ENCODE measurements at regions not wholly inside any gene's neighbourhood (a gene's known extent, or its start where the extent isn't known, plus 50 kb on each side); places are given as distances from the start of the nearest gene placed in this dataset.
"Not testable (repeated sequence)": the region's sequence is repeated elsewhere in the genome, so short reads cannot be mapped to it uniquely, and the experiment has no call there.

DNA sequence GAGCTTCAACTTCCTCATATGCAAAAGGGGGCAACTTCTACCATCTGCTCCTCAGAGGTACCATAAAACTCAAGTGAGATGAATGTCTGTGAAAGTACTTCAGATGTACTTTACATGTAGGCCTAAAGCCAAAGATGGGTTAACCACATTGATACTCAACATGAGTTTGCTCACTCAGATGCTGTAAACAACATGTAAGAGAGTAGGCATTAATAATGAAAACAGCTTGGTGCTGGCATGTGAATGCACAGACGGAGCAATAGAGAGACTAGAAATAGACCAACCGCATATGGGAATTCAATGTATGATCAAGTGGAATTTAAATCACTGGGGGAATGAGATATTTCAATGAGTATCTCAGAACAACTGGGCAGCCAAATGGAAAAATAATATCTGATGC is 143.8 kb upstream of the CDYL start:
- no TSS peak for BruUV-seq (replicated peaks)
- H3K4me1 ChIP-seq (replicated peaks in 1 of 2; ENCODE audit: control insufficient read depth in 2 of 2, insufficient read depth in 2 of 2, low read length in 2 of 2), result peaks cover 3 to 9% of the 10 kb centered on the region in 2 experiments; a peak in 4 of 5 replicates
- FAIRE-seq, result no peak
- no peaks in the 10 kb centered on the region for H3K27me3 ChIP-seq (ENCODE audit: control insufficient read depth in 2 of 2, insufficient read depth in 2 of 2, low read length in 2 of 2)
- intact Hi-C loops (cut with micrococcal nuclease), result no loop called here
- no peak overlapping the region for H3K9ac ChIP-seq (ENCODE audit: insufficient read depth in 1 of 2, low read depth in 2 of 2, low read length in 2 of 2)
- no peak overlapping the region for H2AFZ ChIP-seq (ENCODE audit: low read depth, low read length)
- ChIA-PET POLR2A (interaction anchor here (1.8 kb wide), 1 partner anchor 25 kb away, joined by 3 read pairs; no protein-coding TSS in a partner anchor), CTCF (ENCODE audit: low intra/inter-chr PET ratio) (no interaction called here)
- in situ Hi-C loops (cut with MboI), result no loop called here
- no peaks in the 10 kb centered on the region for H3K9me1 ChIP-seq (ENCODE audit: control insufficient read depth, insufficient read depth, low read length)
- no peak overlapping the region for H3K4me2 ChIP-seq (ENCODE audit: insufficient read depth, low read length)
- DNase-seq (ENCODE audit: extremely low read depth in 1 of 4, low spot score in 3 of 4), result no peak
- peaks cover 7% of the 10 kb centered on the region; the same call in 1 of the 2 replicates for H3K9me3 ChIP-seq (replicated peaks; ENCODE audit: control insufficient read depth, insufficient read depth, low read depth, low read length)
- H3K27ac ChIP-seq (ENCODE audit: extremely low read depth, low read depth, low read length), result no peak overlapping the region
- H3K4me3 ChIP-seq, result no peak overlapping the region
- H4K20me1 ChIP-seq (replicated peaks; ENCODE audit: control insufficient read depth, insufficient read depth, low read length), result no peaks in the 10 kb centered on the region
- no peaks in the 10 kb centered on the region for H3K36me3 ChIP-seq (ENCODE audit: control insufficient read depth, insufficient read depth, low read length)
- no peak for ATAC-seq
- no peaks in the 10 kb centered on the region for H3K79me2 ChIP-seq (ENCODE audit: control insufficient read depth, insufficient read depth, low read length)
- TF ChIP-seq ZNF140 (CRISPR knock-in tag; IDR thresholded peaks at IDR 0.05), result no peak
- no peak for TF ChIP-seq CREM (IDR thresholded peaks at IDR 0.05; ENCODE audit: low read depth)
- no peak for TF ChIP-seq TGIF2 (CRISPR knock-in tag; IDR thresholded peaks at IDR 0.05)
- no peak for TF ChIP-seq SMAD2 (IDR thresholded peaks at IDR 0.05; ENCODE audit: low read depth, low read length)
- no peak for TF ChIP-seq ZNF717 (CRISPR knock-in tag; IDR thresholded peaks at IDR 0.05)
- 55% methylated on average over 2 of the region's 2 CpGs for WGBS (ENCODE audit: insufficient coverage, low coverage, missing lambda C conversion rate)

DNA sequence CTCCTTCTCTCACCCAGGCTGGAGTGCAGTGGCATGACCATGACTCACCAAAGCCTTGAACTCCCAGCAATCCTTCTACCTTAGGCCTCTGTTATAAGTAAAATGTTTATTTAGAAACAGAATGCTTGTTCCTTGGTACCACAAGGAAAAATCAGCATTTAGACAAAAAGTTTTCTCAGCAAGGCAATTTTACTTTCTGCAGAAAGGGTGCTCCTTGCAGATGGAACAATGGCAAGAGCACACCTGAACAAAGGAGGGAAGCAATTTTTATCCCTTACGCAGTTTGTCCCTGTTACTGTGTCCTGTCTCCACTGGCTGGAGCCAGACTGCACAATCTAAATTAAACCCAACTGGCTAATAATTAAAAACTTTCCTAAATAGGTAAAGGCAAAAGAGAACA is 146.4 kb upstream of the CDYL start:
- H4K20me1 ChIP-seq (replicated peaks; ENCODE audit: control insufficient read depth, insufficient read depth, low read length); ATAC-seq; H3K4me1 ChIP-seq (replicated peaks in 1 of 2; ENCODE audit: control insufficient read depth in 2 of 2, insufficient read depth in 2 of 2, low read length in 2 of 2); H3K79me2 ChIP-seq (ENCODE audit: control insufficient read depth, insufficient read depth, low read length); H3K4me2 ChIP-seq (ENCODE audit: insufficient read depth, low read length); H2AFZ ChIP-seq (ENCODE audit: low read depth, low read length); FAIRE-seq; BruUV-seq (replicated peaks); H3K4me3 ChIP-seq; H3K36me3 ChIP-seq (ENCODE audit: control insufficient read depth, insufficient read depth, low read length); CTCF ChIA-PET (ENCODE audit: low intra/inter-chr PET ratio); POLR2A ChIA-PET; DNase-seq (ENCODE audit: extremely low read depth in 1 of 4, low spot score in 3 of 4); H3K9me1 ChIP-seq (ENCODE audit: control insufficient read depth, insufficient read depth, low read length); in situ Hi-C loops (cut with MboI); intact Hi-C loops (cut with micrococcal nuclease); H3K9ac ChIP-seq (ENCODE audit: insufficient read depth in 1 of 2, low read depth in 2 of 2, low read length in 2 of 2); H3K9me3 ChIP-seq (replicated peaks; ENCODE audit: control insufficient read depth, insufficient read depth, low read depth, low read length); H3K27ac ChIP-seq (ENCODE audit: extremely low read depth, low read depth, low read length); H3K27me3 ChIP-seq (ENCODE audit: control insufficient read depth in 2 of 2, insufficient read depth in 2 of 2, low read length in 2 of 2): not testable (repeated sequence)
- TF ChIP-seq, protein P1, sequence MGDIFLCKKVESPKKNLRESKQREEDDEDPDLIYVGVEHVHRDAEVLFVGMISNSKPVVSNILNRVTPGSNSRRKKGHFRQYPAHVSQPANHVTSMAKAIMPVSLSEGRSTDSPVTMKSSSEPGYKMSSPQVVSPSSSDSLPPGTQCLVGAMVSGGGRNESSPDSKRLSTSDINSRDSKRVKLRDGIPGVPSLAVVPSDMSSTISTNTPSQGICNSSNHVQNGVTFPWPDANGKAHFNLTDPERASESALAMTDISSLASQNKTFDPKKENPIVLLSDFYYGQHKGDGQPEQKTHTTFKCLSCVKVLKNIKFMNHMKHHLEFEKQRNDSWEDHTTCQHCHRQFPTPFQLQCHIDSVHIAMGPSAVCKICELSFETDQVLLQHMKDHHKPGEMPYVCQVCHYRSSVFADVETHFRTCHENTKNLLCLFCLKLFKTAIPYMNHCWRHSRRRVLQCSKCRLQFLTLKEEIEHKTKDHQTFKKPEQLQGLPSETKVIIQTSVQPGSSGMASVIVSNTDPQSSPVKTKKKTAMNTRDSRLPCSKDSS (IDR thresholded peaks at IDR 0.05; ENCODE audit: low read depth, partially characterized antibody), result peak; percentile 99
- TF ChIP-seq TRIM28 (IDR thresholded peaks at IDR 0.05), result peak; percentile 98
- peak in 1 of 2 experiments; percentile 76; a peak in 2 of 4 replicates for TF ChIP-seq TRIM24 (IDR thresholded peaks at IDR 0.05)
- TF ChIP-seq, protein P2, sequence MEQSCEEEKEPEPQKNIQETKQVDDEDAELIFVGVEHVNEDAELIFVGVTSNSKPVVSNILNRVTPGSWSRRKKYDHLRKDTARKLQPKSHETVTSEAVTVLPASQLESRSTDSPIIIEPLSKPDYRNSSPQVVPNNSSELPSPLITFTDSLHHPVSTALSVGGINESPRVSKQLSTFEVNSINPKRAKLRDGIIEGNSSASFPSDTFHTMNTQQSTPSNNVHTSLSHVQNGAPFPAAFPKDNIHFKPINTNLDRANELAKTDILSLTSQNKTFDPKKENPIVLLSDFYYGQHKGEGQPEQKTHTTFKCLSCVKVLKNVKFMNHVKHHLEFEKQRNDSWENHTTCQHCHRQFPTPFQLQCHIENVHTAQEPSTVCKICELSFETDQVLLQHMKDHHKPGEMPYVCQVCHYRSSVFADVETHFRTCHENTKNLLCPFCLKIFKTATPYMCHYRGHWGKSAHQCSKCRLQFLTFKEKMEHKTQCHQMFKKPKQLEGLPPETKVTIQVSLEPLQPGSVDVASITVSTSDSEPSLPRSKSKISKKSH (CRISPR knock-in tag; IDR thresholded peaks at IDR 0.05), result peak; percentile 88; the same call in 1 of the 2 replicates
- peak; percentile 87 for TF ChIP-seq ZEB2 (IDR thresholded peaks at IDR 0.05)
- peak in 1 of 2 experiments; percentile 85; a peak in 2 of 3 replicates for TF ChIP-seq CBX3 (IDR thresholded peaks at IDR 0.05; ENCODE audit: borderline replicate concordance in 1 of 2, low read length in 2 of 2)
- TF ChIP-seq ZNF561 (CRISPR knock-in tag; conservative IDR thresholded peaks at IDR 0.05), result peak; percentile 94
- peak; percentile 29; the same call in 1 of the 2 replicates for TF ChIP-seq XRCC3 (IDR thresholded peaks at IDR 0.05)
- 0 out of 2 replicates have a peak, but pooled peaks have one; percentile 50 for TF ChIP-seq CBX1 (IDR thresholded peaks at IDR 0.05; ENCODE audit: low read depth)
- TF ChIP-seq CBX5 (IDR thresholded peaks at IDR 0.05; ENCODE audit: borderline replicate concordance, low read depth), result peak; percentile 91
- WGBS (ENCODE audit: insufficient coverage, low coverage, missing lambda C conversion rate), result 8% methylated on average over 1 of the region's 1 CpG

Measured in K562 (cell line).